Suprapubic skin (tissue), 4 donors: ENCODE measurements at regions not wholly inside any gene's neighbourhood (a gene's known extent, or its start where the extent isn't known, plus 50 kb on each side); places are given as distances from the start of the nearest gene placed in this dataset.

ENCODE experiments used
- DNase-seq, 2 donors: peaks; one replicate each; pipeline ENCODE4 v3.0.0-alpha.2; 2019; ENCODE audit warnings: low spot score in 2 of 2
- H3K27ac ChIP-seq: fragments of 200-600 bp; sonication (generic); one replicate; pipeline ENCODE4 v1.5.1; 2019
- H3K27me3 ChIP-seq: fragments of 200-600 bp; sonication (generic); one replicate; pipeline ENCODE4 v1.5.1; 2019
- H3K36me3 ChIP-seq: fragments of 200-600 bp; sonication (generic); one replicate; pipeline ENCODE4 v1.5.1; 2019
- H3K4me1 ChIP-seq: fragments of 200-600 bp; sonication (generic); one replicate; pipeline ENCODE4 v1.5.1; 2019
- H3K4me3 ChIP-seq: fragments of 200-600 bp; sonication (generic); one replicate; pipeline ENCODE4 v1.5.1; 2019; ENCODE audit warnings: mild to moderate bottlenecking
- H3K9me3 ChIP-seq: fragments of 200-600 bp; sonication (generic); one replicate; pipeline ENCODE4 v1.5.1; 2019
- CTCF ChIP-seq, 2 donors: fragments of 200-600 bp in 1 of 2; fragments of 450-650 bp in 1 of 2; sonication (generic) in 1 of 2; IDR thresholded peaks; one replicate each; pipeline ENCODE4 v1.5.1; 2016 to 2019; ENCODE audit warnings: antibody characterized with exemption in 2 of 2, mild to moderate bottlenecking in 1 of 2, moderate library complexity in 1 of 2
- EP300 ChIP-seq: sonication (generic); formaldehyde crosslinking; IDR thresholded peaks from one replicate; pipeline ENCODE4 v1.6.1; 2017; ENCODE audit warnings: antibody characterized with exemption
- POLR2A ChIP-seq, 2 donors: fragments of 450-650 bp; IDR thresholded peaks; one replicate each; pipeline ENCODE4 v1.6.1; 2017; ENCODE audit warnings: antibody characterized with exemption in 2 of 2, mild to moderate bottlenecking in 2 of 2, moderate library complexity in 2 of 2
- POLR2AphosphoS5 ChIP-seq, 3 donors: sonication (generic); formaldehyde crosslinking; IDR thresholded peaks; one replicate each; pipeline ENCODE4 v1.6.1; 2017; ENCODE audit warnings: antibody characterized with exemption in 3 of 3
- WGBS: methylation state at CpG from one replicate; pipeline ENCODE4 v1.1.5; 2018; 5-methylcytosine and 5-hydroxymethylcytosine counted together

GRCh38 chr3:144821583-144821982, 850.0 kb downstream of the DIPK2A start:
- TF ChIP-seq POLR2A (IDR thresholded peaks at IDR 0.05) (no peak), CTCF (IDR thresholded peaks at IDR 0.05) (no peak), EP300 (no peak), POLR2AphosphoS5 (IDR thresholded peaks at IDR 0.05) (no peak)
- no peak for DNase-seq
- H3K27ac ChIP-seq = no peak overlapping the region
- no peaks in the 10 kb centered on the region for H3K4me1 ChIP-seq
- H3K27me3 ChIP-seq = no peaks in the 10 kb centered on the region
- 78% methylated on average over 1 of the region's 1 CpG for WGBS
- H3K36me3 ChIP-seq = no peaks in the 10 kb centered on the region
- no peaks in the 10 kb centered on the region for H3K9me3 ChIP-seq
- no peak overlapping the region for H3K4me3 ChIP-seq

- Histone ChIP-seq H3K36me3 (no peaks in the 10 kb centered on the region), H3K9me3 (no peaks in the 10 kb centered on the region), H3K27ac (no peak overlapping the region), H3K27me3 (no peaks in the 10 kb centered on the region), H3K4me3 (no peak overlapping the region), H3K4me1 (no peaks in the 10 kb centered on the region)
- TF ChIP-seq POLR2A (IDR thresholded peaks at IDR 0.05) (no peak), EP300 (no peak), CTCF (IDR thresholded peaks at IDR 0.05) (no peak), POLR2AphosphoS5 (IDR thresholded peaks at IDR 0.05) (no peak)
- no peak for DNase-seq
These were observed 851.0 kb downstream of the DIPK2A start for GRCh38 chr3:144822671-144823070.

- Histone ChIP-seq H3K36me3 (no peaks in the 10 kb centered on the region), H3K9me3 (no peaks in the 10 kb centered on the region), H3K27me3 (no peaks in the 10 kb centered on the region), H3K27ac (no peak overlapping the region), H3K4me1 (no peaks in the 10 kb centered on the region), H3K4me3 (no peak overlapping the region)
- DNase-seq = no peak
- TF ChIP-seq CTCF (IDR thresholded peaks at IDR 0.05) (no peak), POLR2AphosphoS5 (IDR thresholded peaks at IDR 0.05) (no peak), POLR2A (IDR thresholded peaks at IDR 0.05) (no peak), EP300 (no peak)
These were observed 860.5 kb downstream of the DIPK2A start for GRCh38 chr3:144831955-144832716.

GRCh38 chr3:144839991-144840390, 868.4 kb downstream of the DIPK2A start:
- no peak overlapping the region for H3K27ac ChIP-seq
- no peak for DNase-seq
- WGBS = 90% methylated on average over 2 of the region's 2 CpGs
- no peak for TF ChIP-seq EP300
- TF ChIP-seq CTCF (IDR thresholded peaks at IDR 0.05) = no peak
- TF ChIP-seq POLR2AphosphoS5 (IDR thresholded peaks at IDR 0.05) = no peak
- no peak for TF ChIP-seq POLR2A (IDR thresholded peaks at IDR 0.05)
- H3K4me1 ChIP-seq = no peaks in the 10 kb centered on the region
- H3K9me3 ChIP-seq = no peaks in the 10 kb centered on the region
- no peak overlapping the region for H3K4me3 ChIP-seq
- H3K27me3 ChIP-seq = no peaks in the 10 kb centered on the region
- H3K36me3 ChIP-seq = no peaks in the 10 kb centered on the region

GRCh38 chr3:144840866-144841265, 869.2 kb downstream of the DIPK2A start:
- no peak for DNase-seq
- no peak overlapping the region for H3K27ac ChIP-seq
- H3K4me1 ChIP-seq = no peaks in the 10 kb centered on the region
- H3K4me3 ChIP-seq = no peak overlapping the region
- WGBS = 93% methylated on average over 1 of the region's 1 CpG
- no peaks in the 10 kb centered on the region for H3K9me3 ChIP-seq
- H3K36me3 ChIP-seq = no peaks in the 10 kb centered on the region
- no peaks in the 10 kb centered on the region for H3K27me3 ChIP-seq
- TF ChIP-seq CTCF (IDR thresholded peaks at IDR 0.05) (no peak), POLR2AphosphoS5 (IDR thresholded peaks at IDR 0.05) (no peak), EP300 (no peak), POLR2A (IDR thresholded peaks at IDR 0.05) (no peak)
